HG03571 (cell line): ENCODE measurements at regions not wholly inside any gene's neighbourhood (a gene's known extent, or its start where the extent isn't known, plus 50 kb on each side); places are given as distances from the start of the nearest gene placed in this dataset.
"Not testable (repeated sequence)": the region's sequence is repeated elsewhere in the genome, so short reads cannot be mapped to it uniquely, and the experiment has no call there.

Experiments
- ATAC-seq: cut with Tn5 transposase; IDR thresholded peaks from one replicate; pipeline ENCODE4 v1.9.1; 2021; ENCODE audit not compliant: unreplicated experiment

DNA sequence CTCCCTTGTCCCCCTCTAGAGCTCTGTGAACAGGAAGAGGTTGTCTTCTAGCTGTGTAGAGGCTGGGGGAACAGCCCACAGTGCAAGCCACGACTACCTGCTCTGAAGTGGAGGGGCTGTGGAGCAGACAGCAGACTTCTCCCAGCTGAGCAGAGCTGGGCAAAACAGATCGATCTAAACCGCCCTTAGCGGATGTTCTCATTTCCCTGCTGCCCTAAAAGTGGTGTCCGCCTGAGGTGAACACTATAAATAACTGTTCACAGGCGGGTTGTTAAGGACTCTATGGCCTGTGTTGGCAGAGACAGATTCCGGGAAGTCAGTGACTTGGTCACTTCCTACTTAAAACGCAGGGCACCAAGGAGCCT lies 203.2 kb downstream of the RHOU start:
- ATAC-seq: no peak

- ATAC-seq: no peak
Observed at GRCh38 chr1:228939001-228939691, 203.9 kb downstream of the RHOU start.

DNA sequence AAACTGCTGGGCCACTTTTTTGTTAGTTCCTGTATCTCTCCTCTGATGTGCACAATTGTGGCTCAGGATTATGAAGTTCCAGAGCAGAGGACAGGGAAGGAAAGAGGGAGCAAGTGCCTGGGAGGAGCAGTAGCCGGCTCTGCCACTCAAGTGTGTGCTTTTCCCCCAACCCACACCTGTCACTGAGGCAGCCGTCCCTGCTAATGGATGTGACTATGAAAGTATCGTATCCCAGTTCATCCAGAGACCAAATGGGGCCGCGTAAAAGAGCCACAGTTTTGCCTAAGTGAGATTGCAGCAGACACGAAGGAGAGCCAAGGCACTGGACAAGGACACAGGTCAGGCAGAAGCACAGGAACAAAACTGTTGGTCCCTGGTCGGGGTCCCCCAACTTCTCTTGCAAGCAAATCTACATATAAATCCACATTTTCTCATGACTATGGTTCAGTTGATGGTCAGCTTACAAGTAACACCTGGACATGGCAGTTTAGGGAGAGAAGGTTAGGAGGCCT lies 204.7 kb downstream of the RHOU start:
- ATAC-seq: no peak

GRCh38 chr1:228940526-228940925 lies 205.2 kb downstream of the RHOU start:
- no peak for ATAC-seq

DNA sequence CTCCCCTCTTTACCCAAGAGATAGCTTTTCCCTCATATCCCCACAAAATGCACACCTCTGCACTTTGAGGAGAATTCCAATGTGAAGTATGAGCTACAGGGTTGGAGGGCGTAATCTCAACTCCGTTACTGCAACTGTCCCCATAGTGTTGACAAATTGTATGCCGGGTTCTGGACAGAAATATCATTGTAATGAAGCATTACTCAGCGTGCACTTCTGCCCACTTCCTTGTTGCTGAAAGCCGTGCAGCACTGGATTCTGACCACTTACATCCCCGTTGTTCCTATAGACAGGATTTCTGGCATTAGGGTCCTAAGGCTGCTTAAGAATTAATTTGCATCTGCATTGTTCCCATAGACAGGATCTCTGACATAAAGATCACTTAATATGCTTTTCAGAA lies 205.6 kb downstream of the RHOU start:
- ATAC-seq: no peak

DNA sequence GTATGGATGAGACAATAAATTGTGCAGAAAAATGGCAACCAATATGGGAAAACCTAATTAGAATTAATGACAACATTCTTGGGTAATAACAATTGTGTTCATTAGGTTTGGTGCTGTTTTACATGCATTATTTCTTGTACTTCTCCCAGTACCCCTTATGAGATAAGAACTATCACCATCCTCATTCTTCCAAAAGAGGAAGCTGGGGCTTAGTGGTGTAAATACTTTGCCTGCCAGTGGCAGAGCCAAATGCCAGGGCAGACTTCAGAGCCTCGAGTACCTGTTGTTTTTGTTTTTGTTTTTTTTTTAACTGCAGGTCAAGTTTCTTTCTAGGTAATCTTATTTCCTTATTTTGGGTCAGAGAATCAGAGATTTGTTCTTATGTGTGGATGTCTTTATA lies 206.4 kb downstream of the RHOU start:
- ATAC-seq: no peak

- ATAC-seq: no peak
Observed at GRCh38 chr1:228943436-228943835, 208.2 kb downstream of the RHOU start.

GRCh38 chr1:228944296-228944695 lies 209.0 kb downstream of the RHOU start:
- ATAC-seq: no peak

- ATAC-seq: no peak
Observed at GRCh38 chr1:228944935-228945371, 209.7 kb downstream of the RHOU start.

GRCh38 chr1:228945885-228946284 lies 210.6 kb downstream of the RHOU start:
- no peak for ATAC-seq

- not testable (repeated sequence) for ATAC-seq
Observed at GRCh38 chr1:228949617-228950016, 214.3 kb downstream of the RHOU start.

- ATAC-seq: no peak
Observed at GRCh38 chr1:228953207-228953606, 217.9 kb downstream of the RHOU start.

- not testable (repeated sequence) for ATAC-seq
Observed at GRCh38 chr1:228953808-228954207, 218.5 kb downstream of the RHOU start.

DNA sequence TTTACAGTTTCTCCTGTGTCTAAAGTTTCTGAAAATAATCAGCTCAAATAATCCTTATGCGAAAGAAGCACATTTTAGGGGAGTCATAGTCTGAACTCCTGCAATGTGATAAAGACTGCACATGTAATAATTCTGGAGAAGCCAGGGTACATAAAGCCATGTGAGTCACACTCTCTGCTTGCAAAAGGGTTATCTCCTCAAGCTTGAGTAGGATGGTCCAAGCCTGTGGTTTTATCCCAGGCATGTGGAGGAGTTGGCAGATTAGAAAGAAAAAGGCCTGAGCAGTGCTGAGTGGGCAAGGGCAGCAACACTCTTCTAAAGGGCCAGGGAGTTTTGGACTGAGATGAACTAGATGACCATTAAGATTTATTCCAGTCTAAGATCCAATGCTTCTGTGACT lies 220.4 kb downstream of the RHOU start:
- no peak for ATAC-seq

GRCh38 chr1:228956864-228957263 lies 221.6 kb downstream of the RHOU start:
- ATAC-seq: no peak

- ATAC-seq: no peak
Observed at GRCh38 chr1:228957535-228957934, 222.3 kb downstream of the RHOU start.

- no peak for ATAC-seq
Observed at GRCh38 chr1:228958121-228958520, 222.8 kb downstream of the RHOU start.

- ATAC-seq: no peak
Observed at GRCh38 chr1:228958741-228959140, 223.5 kb downstream of the RHOU start.

DNA sequence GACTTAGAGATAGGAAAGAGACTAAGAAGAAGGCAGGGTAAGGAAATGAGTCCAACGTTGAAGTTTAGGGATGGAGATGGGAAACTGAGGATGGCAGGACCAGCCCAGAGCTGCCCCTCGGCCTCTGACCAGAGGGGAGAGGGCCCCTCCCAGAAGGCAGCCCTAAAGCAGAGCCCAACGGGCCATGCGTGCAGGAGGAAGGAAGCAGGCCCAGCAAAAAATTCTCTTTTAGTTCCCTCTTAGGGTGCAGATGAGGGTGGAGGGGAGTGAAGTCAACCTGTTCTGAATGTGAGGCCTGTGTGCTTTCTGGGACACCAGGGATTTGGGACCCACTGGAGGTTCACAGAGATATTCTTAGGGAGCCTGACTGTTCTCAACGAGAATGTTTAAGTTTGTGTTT lies 225.4 kb downstream of the RHOU start:
- ATAC-seq: no peak

- no peak for ATAC-seq
Observed at GRCh38 chr1:228961511-228961910, 226.2 kb downstream of the RHOU start.

- no peak for ATAC-seq
Observed at GRCh38 chr1:228963795-228964177, 228.5 kb downstream of the RHOU start.

GRCh38 chr1:228964178-228965089 lies 229.2 kb downstream of the RHOU start:
- no peak for ATAC-seq
